ENCODE measurements at regions not wholly inside any gene's neighbourhood (a gene's known extent, or its start where the extent isn't known, plus 50 kb on each side); places are given as distances from the start of the nearest gene placed in this dataset.
"Not testable (repeated sequence)": the region's sequence is repeated elsewhere in the genome, so short reads cannot be mapped to it uniquely, and the experiment has no call there.

DNA sequence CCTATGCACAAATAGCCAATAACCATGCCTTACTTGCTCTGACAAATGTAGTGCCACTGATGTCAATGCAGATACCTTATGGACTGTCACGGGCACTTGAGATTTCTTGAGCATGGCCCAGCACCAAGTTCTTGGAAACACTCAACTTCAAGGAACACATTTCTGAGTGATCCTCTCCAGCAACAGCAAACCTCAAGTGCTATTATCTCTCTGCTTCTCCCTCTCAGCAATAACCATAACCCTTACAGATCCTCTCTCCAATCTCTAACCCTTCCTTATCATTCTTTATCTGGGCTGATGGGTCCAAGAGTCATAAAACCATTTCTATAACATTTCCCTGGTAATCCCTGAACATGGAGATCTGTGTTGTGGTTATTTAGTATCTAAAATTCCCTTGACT, 266.9 kb upstream of the STXBP5 start:
- no peak for DNase-seq (ENCODE audit: low spot score)

- no peak for DNase-seq (ENCODE audit: low spot score)
Observed at GRCh38 chr6:146938266-146938665, 266.0 kb upstream of the STXBP5 start.

DNA sequence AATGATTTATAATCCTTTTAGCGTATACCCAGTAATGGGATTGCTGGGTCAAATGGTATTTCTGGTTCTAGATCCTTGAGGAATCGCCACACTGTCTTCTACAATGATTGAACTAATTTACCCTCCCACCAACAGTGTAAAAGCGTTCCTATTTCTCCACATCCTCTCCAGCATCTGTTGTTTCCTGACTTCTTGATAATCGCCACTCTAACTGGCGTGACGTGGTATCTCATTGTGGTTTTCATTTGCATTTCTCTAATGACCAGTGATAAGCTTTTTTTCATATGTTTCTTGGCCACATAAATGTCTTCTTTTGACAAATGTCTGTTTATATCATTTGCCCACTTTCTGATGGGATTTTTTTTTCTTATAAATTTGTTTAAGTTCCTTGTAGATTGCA, 264.8 kb upstream of the STXBP5 start:
- not testable (repeated sequence) for DNase-seq (ENCODE audit: low spot score)

DNA sequence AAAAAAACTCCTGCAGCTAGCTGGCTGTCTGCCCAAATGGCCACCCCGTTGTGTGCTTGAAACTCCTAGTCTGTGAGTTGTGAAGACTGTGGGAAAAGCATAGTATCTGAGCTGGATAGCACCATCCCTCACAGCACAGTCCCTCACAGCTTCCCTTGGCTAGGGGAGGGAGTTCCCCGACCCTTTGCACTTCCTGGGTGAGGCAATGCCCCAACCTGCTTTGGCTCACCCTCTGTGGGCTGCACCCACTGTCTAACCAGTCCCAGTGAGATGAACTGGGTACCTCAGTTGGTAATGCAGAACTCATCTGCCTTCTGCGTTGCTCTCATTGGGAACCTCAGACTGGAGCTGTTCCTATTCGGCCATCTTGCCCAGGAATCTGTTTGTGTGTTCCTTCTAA, 260.6 kb upstream of the STXBP5 start:
- no peak for DNase-seq (ENCODE audit: low spot score)

DNA sequence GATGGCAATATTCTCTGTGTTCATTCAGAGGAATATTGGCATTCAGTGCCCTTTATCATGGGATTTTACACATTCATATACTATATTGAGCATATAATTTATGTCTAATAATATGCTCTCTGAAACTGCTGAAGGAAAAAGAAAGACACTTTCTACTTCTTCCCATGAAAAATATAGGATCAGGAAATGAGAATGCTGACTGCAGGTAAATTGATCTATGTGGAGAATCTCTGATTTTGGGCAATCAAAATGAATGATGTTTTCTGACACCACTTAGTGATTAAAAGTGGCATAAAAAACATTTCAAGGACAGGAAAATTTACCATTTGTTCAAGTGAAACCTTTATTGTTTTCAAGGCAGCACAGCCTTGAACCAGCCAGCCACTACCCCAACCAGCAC, 260.1 kb upstream of the STXBP5 start:
- DNase-seq (ENCODE audit: low spot score), result no peak

GRCh38 chr6:146944809-146945208, 259.4 kb upstream of the STXBP5 start:
- DNase-seq (ENCODE audit: low spot score), result no peak

- no peak for DNase-seq (ENCODE audit: low spot score)
Observed at GRCh38 chr6:146946559-146946958, 257.7 kb upstream of the STXBP5 start.

GRCh38 chr6:146948790-146949342, 255.4 kb upstream of the STXBP5 start:
- no peak for DNase-seq (ENCODE audit: low spot score)

DNA sequence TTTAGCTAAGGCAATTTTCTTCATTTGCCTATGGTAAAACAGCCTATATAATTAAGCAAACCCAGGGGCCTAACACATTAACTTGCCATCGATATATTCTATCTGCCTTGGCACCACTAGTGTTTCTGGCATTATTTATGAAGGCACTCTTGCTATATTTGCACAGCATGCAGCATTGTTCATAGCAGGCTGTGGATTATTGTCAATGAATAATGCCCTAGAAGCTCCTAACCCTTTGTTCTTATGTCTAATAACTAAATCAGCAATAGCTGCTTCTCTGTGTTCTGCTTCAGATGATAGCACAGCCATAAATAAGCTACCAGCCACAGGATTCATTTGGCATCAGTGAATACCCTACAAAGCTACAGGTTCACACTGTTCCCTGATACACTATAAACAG, 254.8 kb upstream of the STXBP5 start:
- no peak for DNase-seq (ENCODE audit: low spot score)

DNA sequence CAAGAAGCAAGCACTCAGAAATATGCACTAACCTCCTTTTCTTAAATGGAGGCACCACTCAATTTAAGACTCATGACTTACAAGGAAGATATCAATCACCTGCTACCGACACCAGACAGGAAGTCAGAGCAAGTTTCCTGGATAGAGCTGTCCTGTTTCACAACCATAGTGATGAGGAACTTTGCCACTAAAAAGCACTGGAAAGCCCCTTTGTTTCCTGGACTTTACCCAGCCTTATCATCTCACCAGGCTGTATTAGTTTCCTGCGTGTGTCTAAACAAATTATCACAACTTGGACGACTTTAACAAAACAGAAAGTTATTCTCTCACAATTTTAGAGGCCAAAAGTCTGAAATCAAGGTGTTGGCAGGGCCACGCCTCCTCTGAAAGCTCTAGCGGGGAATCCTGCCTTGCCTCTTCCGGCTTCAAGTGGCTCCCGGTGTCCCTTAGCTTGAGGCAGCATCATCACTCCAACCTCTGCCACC, 253.8 kb upstream of the STXBP5 start:
- no peak for DNase-seq (ENCODE audit: low spot score)

GRCh38 chr6:146955570-146955969, 248.6 kb upstream of the STXBP5 start:
- DNase-seq (ENCODE audit: low spot score), result no peak

GRCh38 chr6:146957181-146958093, 246.8 kb upstream of the STXBP5 start:
- no peak for DNase-seq (ENCODE audit: low spot score)

DNA sequence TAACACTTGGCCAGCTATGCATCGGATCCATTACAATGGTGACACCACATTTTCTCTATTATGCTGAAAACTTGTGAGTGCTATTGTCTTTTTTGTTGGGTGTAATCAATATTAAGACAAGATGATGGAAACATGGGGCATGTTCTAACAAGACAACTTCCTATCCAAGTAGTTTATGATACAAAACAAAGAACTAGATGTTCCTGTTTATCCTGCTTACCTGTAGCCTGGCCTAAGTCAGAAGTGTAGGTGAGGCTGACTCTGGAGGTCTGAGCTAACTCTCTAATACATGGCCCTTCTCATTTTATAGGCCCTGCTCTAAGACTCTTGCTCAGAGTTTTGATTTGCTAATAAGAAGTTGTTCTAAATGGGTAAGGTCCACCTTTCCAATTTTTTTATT, 242.4 kb upstream of the STXBP5 start:
- no peak for DNase-seq (ENCODE audit: low spot score)

DNA sequence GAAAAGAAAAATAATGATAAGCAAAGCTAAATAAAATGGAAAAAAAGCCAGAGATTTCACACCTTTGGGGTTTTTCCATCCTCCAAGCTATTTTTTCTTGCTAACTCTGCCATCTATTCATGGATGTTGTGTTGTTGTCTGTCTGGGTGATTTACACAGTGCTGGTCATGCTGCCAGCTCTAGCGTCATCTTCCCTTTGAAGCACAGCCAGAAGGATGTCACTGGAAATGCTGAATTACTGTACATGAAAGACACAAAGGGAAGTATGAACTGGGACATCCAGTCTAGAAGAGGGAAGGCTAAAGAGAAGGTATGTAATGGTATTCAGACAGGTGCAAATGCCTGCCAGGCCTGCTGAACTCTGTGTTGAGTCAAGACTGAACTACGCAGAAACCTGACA, 241.9 kb upstream of the STXBP5 start:
- DNase-seq (ENCODE audit: low spot score), result no peak

GRCh38 chr6:146965110-146965689, 239.0 kb upstream of the STXBP5 start:
- DNase-seq (ENCODE audit: low spot score), result no peak

GRCh38 chr6:146968041-146968760, 236.0 kb upstream of the STXBP5 start:
- peak; percentile 16 for DNase-seq (ENCODE audit: low spot score)

GRCh38 chr6:146972546-146972945, 231.7 kb upstream of the STXBP5 start:
- no peak for DNase-seq (ENCODE audit: low spot score)

DNA sequence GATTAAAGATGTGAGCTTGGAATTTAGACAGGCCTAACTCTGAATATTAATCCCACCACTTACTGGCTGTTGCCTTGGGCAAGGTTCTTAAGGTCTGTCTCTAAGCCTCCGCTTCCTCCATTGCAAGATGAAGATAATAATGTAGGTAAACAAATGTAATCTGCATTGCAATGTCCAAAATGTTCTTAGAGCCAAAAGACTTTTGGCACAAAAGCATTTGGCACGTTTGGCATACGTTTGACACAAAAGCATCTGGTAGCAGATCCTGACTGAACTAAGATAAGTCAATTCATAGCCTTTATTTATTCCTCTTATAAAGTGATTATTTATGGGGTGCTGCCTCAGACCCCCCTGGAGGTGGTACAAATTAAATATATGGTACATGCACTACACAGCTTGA, 229.9 kb upstream of the STXBP5 start:
- DNase-seq (ENCODE audit: low spot score), result no peak

GRCh38 chr6:146975093-146975492, 229.1 kb upstream of the STXBP5 start:
- DNase-seq (ENCODE audit: low spot score), result no peak

GRCh38 chr6:146980900-146981329, 223.3 kb upstream of the STXBP5 start:
- no peak for DNase-seq (ENCODE audit: low spot score)

DNA sequence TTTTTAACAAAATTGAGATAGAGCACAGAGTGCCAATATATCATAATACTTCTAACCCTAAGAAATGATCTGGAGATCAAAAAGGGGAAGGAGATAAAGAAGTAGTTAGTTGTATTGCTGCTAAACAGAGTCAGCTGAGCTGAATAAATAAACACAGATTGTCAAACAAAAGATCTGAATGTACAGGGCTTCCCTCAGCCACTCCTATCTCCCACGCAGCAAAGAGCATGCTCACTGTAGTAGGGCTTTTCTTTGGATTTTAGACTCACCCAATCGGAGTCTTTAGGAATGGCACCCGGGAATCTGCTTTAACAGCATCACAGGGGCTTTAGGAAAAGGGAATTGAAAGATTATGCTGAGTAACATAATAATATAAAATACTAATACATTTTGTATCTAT, 222.2 kb upstream of the STXBP5 start:
- no peak for DNase-seq (ENCODE audit: low spot score)

- DNase-seq (ENCODE audit: low spot score), result peak; percentile 8
Observed at GRCh38 chr6:146984251-146984924, 219.8 kb upstream of the STXBP5 start.
